NCI-H146 treated with DMSO at 0.1 percent for 48 hours (cell line): ENCODE measurements at regions not wholly inside any gene's neighbourhood (a gene's known extent, or its start where the extent isn't known, plus 50 kb on each side); places are given as distances from the start of the nearest gene placed in this dataset.

ENCODE experiments used
- DNase-seq: peaks from one replicate; lab custom pipeline; 2025; ENCODE audit not compliant: unreplicated experiment; lab: John Stamatoyannopoulos, UW

- no peak for DNase-seq
Observed at GRCh38 chr13:78997902-78998629, 339.1 kb upstream of the OBI1 start.

DNA sequence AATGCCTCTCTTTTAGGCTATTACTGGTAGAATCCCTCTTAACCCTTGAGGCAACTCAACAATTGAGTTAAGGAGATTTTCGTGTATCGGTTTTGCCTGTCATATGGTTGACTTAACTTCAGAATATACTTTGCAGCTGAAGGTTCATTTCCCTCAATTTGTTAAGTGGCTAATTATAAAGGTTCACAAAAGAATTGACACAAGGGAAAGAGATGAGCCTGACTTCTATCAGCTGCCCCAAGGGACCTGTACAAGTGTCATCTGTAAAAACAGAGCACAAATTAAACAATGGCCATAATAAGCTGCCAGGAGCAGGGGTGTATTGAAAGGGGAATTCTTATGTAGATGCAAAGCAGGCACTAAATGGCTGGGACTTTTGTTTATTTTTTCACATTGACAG, 334.8 kb upstream of the OBI1 start:
- peak; percentile 72 for DNase-seq

- no peak for DNase-seq
Observed at GRCh38 chr13:78981913-78982312, 323.0 kb upstream of the OBI1 start.

DNA sequence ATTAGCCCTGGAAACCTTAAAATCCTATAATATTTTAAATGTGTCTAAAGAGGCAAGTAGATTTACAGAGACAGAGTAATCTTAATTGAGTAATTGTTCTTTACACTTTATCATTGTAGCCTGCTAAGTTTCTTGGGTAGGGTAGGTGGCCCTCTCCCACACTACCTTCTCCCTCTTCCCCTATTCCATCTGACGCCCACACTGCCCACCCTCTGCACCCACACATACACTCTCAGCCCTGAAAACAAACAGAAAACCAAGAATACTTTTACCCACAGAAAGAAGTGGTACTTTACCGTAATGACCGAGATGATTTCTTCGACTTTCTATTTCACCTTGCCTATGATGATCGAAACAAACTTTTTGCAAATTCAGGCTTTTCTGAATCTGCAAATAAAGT, 320.4 kb upstream of the OBI1 start:
- no peak for DNase-seq

- DNase-seq: peak; percentile 81
Observed at GRCh38 chr13:78978381-78978998, 319.5 kb upstream of the OBI1 start.

- DNase-seq: no peak
Observed at GRCh38 chr13:78977311-78977710, 318.4 kb upstream of the OBI1 start.

- DNase-seq: no peak
Observed at GRCh38 chr13:78976696-78977095, 317.7 kb upstream of the OBI1 start.

DNA sequence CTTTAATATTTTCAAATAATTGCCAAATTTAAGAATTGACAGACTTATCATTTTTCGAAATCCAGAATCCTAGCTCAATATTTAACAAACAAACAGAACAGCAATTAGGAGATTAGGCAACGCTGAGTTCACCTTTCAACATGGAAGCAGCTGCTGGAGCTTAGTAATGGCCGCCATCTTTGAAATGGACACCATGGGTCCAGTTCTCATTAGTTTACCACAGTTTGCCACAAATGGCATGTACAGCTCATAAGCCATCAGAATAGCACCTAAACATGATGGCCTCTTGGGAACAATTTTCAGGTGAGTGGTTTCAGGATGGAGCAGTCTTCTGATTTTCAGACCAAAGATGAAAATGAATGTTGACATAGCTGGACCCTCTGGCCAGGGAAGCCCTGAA, 313.6 kb upstream of the OBI1 start:
- DNase-seq: no peak

GRCh38 chr13:78971355-78972025, 312.5 kb upstream of the OBI1 start:
- DNase-seq: no peak

DNA sequence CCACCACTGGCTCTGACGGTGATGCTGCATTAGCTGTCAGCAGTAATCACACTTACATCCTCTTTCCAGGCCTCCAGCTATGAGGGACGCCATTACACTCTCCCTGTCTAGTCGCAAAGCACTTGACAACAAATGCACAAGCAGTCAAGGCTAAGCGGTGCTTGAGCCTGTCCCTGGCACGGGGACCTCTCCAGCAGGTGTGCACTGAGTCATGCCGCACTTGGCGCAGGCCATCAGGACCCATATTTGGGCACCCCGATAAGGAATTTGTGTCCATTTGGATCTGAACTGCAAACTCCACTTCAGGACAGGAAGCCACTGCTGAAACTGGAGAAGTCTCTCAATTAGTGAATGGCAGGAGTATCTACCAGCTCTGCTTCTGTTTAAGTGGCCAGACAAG, 301.9 kb upstream of the OBI1 start:
- DNase-seq: no peak

DNA sequence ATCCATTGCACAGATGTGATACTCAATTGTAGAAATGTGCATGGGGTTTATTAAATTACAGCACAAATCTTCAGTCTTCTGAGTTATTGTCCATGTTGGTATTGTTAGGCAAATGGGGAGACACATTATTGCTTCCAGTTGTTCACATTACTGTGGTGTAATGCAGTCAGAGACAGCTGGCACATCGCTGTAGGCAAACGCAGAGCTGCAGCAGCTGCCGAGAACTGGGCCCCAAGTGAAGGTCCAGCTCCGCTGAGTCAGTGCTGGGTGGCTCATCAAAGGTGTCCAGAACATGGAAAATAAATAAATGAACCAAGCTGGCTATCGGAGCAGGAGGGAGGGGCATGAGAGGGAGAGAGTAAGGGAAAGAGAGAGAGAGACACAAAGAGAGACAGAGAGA, 299.1 kb upstream of the OBI1 start:
- DNase-seq: no peak

DNA sequence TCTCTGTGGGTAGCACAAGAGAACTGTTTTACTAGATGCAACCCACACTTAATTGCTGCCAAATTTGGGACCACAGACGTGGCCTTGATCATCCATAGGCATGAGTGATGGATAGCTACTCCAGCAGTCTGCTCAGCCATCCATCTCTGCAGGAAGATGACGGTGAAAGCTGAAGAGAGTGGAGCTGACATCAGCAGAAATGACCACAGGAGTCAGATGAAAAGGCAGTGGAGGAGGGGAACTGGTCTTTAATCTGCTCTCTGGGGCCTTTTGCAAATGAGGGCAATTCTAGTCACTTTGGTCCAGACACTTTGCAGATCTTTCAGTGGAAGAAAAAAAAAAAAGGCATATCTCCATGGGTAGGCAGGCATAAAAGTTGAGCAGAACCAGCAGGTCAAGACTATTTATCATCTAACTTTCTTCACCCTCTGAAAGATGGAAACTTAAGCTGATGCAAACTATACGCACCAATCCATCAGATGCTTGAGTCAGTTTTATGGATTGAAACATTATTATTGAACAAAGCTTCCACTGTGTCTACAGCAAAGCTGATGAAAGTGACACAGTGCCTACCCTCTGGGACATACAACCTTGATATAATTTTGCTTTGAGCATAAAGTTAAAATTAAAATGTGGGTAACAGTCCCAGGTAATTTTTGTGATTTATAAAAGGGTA, 281.6 kb upstream of the OBI1 start:
- DNase-seq: no peak

GRCh38 chr13:78934336-78934735, 275.4 kb upstream of the OBI1 start:
- DNase-seq: no peak

DNA sequence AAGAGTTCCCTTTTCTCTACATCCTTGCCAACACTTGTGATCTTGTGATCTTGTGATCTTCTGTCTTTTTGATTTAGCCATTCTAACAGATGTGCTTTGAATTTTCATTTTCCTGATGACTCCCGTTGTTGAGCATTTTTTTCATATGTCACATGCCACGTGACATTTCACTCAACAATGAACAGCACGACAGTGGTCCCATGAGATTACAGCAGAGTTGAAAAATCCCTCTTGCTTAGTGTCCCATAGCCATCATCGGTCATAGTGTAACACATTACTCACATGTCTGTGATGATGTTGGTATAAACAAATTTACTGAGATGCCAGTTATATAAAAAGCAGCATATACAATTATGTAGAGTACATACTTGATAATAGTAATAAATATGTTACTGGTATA, 256.1 kb upstream of the OBI1 start:
- no peak for DNase-seq

GRCh38 chr13:78913656-78914055, 254.7 kb upstream of the OBI1 start:
- DNase-seq: no peak

DNA sequence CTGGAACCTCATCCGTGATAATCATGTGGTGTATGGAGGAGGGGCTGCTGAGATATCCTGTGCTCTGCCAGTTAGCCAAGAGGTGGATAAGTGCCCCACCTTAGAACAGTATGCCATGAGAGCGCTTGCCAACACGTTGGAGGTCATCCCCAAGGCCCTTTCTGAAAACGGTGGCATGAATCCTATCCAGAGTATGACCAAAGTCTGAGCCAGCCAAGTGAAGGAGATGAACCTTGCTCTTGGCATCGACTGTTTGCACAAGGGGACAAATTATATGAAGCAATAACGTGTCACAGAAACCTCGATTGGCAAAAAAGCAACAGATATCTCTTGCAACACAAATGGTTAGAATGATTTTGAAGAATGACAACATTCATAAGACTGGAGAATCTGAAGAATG, 251.2 kb upstream of the OBI1 start:
- DNase-seq: no peak

GRCh38 chr13:78909276-78909675, 250.3 kb upstream of the OBI1 start:
- peak; percentile 90 for DNase-seq

GRCh38 chr13:78907006-78907405, 248.1 kb upstream of the OBI1 start:
- peak; percentile 52 for DNase-seq

GRCh38 chr13:78897200-78897599, 238.2 kb upstream of the OBI1 start:
- no peak for DNase-seq

DNA sequence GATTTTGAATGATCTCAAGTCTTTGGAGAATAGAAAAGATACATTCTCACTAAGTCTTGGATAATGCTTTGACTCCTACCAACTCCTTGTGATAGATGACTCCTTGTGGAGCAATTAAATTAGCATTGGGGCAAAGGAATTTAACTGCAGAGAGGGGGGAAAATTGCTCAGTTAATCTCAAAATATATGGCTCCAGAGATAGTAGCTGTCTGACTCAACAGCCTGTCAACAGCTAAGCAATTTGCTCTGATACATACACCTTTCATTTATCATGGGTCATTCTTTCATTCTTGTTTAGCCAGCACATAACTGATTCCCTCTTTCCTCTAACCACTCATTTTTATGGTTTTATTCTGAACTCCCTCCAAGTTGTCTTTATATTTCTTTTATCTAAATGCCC, 225.6 kb upstream of the OBI1 start:
- DNase-seq: no peak

DNA sequence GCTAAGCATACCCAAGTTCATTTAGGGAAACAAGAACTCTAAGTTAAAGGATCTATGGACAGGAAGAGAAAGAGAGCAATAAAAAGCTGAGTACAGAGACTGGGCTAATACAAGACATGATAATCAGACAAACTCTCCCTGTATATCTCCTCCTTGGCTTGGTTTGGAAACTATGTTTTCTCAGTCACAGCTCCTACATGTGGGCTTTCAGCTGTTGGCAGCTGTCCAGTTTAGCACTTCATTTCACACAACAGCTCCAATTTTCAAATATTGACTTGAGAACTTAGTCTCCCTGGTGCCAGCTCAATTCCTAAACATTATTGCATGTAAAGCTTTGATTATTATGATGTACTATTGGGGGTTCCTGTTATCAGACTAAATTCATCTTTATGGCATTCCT, 222.8 kb upstream of the OBI1 start:
- DNase-seq: peak; percentile 95

GRCh38 chr13:78881054-78881453, 222.1 kb upstream of the OBI1 start:
- peak; percentile 98 for DNase-seq
